Breast epithelium (tissue), 3 donors: ENCODE measurements at regions not wholly inside any gene's neighbourhood (a gene's known extent, or its start where the extent isn't known, plus 50 kb on each side); places are given as distances from the start of the nearest gene placed in this dataset.

Experiments used
- POLR2A ChIP-seq: fragments of 450-650 bp; IDR thresholded peaks from one replicate; pipeline ENCODE4 v1.6.1; 2016; ENCODE audit warnings: antibody characterized with exemption, mild to moderate bottlenecking, moderate library complexity
- TF ChIP-seq, protein P1 (sequence below), 3 donors: fragments of 450-650 bp; IDR thresholded peaks; one replicate each; pipeline ENCODE4 v1.5.1; 2016 to 2017; ENCODE audit warnings: antibody characterized with exemption in 3 of 3, mild to moderate bottlenecking in 3 of 3, moderate library complexity in 3 of 3

GRCh38 chr17:12536021-12536420, 129.7 kb upstream of the MYOCD start:
- TF ChIP-seq, protein P1, sequence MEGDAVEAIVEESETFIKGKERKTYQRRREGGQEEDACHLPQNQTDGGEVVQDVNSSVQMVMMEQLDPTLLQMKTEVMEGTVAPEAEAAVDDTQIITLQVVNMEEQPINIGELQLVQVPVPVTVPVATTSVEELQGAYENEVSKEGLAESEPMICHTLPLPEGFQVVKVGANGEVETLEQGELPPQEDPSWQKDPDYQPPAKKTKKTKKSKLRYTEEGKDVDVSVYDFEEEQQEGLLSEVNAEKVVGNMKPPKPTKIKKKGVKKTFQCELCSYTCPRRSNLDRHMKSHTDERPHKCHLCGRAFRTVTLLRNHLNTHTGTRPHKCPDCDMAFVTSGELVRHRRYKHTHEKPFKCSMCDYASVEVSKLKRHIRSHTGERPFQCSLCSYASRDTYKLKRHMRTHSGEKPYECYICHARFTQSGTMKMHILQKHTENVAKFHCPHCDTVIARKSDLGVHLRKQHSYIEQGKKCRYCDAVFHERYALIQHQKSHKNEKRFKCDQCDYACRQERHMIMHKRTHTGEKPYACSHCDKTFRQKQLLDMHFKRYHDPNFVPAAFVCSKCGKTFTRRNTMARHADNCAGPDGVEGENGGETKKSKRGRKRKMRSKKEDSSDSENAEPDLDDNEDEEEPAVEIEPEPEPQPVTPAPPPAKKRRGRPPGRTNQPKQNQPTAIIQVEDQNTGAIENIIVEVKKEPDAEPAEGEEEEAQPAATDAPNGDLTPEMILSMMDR (IDR thresholded peaks at IDR 0.05) = no peak
- no peak for TF ChIP-seq POLR2A
